LNCAP (cell line): ENCODE measurements at regions not wholly inside any gene's neighbourhood (a gene's known extent, or its start where the extent isn't known, plus 50 kb on each side); places are given as distances from the start of the nearest gene placed in this dataset.

Source experiments
- CTCF ChIP-seq: fragments of 450-650 bp; IDR thresholded peaks from 2 replicates; pipeline ENCODE4 v1.5.1; 2017; ENCODE audit warnings: mild to moderate bottlenecking

GRCh38 chr16:6170022-6170421 lies 1072.4 kb upstream of the EEF2KMT start:
- no peak for TF ChIP-seq CTCF

DNA sequence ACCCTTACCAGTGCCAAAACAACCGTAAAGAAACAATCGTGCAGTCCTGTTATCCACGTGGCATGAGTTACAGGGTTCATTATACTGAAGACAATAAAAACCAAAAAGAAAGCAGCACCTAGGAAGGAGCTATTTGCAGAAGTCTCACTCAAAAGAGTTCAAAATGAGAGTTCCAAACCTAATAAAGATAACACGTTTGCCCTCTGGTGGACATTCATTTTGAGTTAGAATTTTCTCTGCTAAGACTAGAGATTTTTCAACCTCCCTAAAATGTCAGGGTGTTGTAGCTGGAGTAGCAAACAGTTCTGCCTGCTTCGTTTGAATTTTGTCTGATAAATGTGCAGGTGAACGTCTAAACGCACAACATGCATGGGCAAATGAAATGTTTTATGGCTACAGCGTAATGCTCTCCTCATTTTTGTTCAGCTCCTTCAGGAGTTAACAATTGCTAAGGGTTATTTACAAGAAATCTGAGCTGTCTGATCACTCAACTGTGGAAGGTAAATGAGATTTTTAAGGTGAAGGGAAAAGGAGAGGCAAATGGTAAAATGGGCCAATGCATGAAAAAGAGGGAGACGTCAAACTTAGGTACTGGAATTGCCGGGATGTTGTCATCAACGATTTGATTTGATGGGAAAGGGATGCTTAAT lies 1067.9 kb upstream of the EEF2KMT start:
- TF ChIP-seq CTCF = no peak

DNA sequence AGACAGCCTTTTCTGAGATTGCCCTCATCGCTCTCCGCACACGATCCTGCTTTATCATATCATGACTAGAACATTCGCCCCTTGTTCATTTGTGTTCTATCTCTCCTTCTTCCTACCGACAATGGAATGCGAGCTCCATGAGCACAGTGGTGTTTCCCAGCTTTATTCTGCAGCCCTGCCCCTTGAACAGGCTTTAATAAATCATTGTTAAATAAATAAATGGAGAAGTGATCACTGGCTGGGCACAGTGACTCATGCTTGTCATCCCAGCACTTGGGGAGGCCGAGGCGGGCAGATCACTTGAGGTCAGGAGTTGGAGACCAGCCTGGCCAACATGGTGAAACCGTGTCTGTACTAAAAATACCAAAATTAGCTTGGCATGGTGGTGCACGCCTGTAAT lies 1063.3 kb upstream of the EEF2KMT start:
- TF ChIP-seq CTCF = no peak

DNA sequence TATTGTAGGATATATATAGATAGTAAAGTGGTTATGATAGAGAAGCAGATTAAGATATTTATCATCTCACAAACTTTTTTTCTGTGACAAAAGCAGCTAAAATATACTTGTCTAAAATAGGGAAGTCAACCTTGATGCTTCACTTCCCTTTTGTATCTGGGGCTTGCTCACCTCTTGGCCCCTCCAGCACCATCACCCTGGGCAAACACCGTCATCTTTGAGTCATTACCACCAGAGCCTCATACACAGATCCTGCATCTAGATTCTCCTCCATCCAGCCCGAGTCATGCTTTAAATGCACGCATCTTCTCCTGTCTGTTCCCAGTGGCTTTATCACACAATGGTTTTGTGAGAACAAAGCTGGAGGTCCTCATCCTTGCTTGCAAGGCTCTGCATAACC lies 1062.7 kb upstream of the EEF2KMT start:
- TF ChIP-seq CTCF = no peak

DNA sequence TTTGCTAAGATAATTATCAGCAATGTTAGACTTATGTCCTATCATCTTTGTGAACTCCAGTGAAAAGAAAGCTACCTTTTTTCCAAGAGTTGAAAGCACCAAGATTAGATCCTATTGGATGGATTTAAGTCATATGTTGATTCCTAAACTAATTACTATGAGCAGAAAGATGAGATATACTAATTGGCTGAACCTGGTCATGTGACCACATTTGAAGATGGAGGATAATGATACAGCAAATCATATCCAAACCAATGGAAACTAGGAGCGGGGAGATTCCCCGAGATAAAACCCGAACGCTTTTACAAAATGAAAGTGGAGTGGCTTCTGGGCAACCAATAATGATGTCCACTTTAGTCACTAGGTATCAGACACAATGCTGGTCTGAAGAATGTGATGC lies 1060.2 kb upstream of the EEF2KMT start:
- no peak for TF ChIP-seq CTCF

DNA sequence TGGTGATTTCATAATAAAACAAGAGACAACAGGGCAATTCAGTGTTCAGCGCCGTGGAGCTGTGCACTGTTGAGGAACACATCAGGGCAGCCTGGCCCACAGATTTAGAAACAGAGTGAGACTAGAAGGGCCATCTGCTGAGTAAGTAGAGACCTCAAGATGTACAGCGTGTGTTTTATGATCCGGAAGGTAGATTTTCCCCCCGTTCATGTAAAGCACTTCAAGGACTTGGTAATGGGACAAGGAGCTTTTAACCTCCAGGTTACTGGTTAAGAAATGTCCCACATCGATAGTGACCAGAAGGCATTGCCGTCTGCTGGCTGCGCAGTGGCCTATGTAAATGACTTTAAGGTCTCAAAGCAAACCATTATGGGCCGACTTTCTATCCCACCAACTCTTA lies 1057.7 kb upstream of the EEF2KMT start:
- no peak for TF ChIP-seq CTCF

GRCh38 chr16:6153901-6154300 lies 1056.3 kb upstream of the EEF2KMT start:
- TF ChIP-seq CTCF = no peak

GRCh38 chr16:6149031-6149430 lies 1051.4 kb upstream of the EEF2KMT start:
- no peak for TF ChIP-seq CTCF
